ENCODE measurements at regions not wholly inside any gene's neighbourhood (a gene's known extent, or its start where the extent isn't known, plus 50 kb on each side); places are given as distances from the start of the nearest gene placed in this dataset.

DNA sequence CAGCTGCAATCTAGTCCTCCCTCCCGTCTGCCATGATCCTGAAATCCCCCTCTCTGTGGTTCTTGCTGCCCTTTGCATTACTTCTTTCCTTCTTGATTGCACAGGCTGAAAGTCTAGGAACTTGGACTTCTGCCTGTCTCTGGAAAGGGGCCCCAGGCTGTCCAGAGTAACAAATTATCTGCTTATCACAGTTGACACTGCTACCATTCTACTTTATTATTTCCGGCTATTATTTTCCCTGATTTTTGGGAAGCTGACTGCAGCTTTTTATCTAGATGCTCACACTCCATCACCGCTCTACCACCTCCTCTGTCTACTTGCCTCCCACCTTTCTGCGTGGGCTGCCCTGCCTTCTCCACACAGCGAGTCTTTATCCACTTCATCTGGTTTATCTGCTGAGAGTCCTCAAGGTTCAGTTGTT, 202.1 kb upstream of the PLXNA2 start:
- Histone ChIP-seq H3K79me2 (ENCODE audit: insufficient read depth, low read depth, low read length) (no peaks in the 10 kb centered on the region), H3K4me3 (ENCODE audit: low read depth, low read length, poor library complexity, severe bottlenecking) (no peak overlapping the region), H4K20me1 (ENCODE audit: insufficient read depth, low read length) (no peaks in the 10 kb centered on the region), H3K9me2 (ENCODE audit: insufficient read depth, low read length) (no peaks in the 10 kb centered on the region), H3K4me2 (ENCODE audit: low read length) (no peak overlapping the region), H3K9me3 (ENCODE audit: low read length) (no peaks in the 10 kb centered on the region), H2AFZ (ENCODE audit: low read length) (no peak overlapping the region), H3K4me1 (ENCODE audit: insufficient read depth, low read length, poor library complexity, severe bottlenecking) (no peaks in the 10 kb centered on the region), H3K36me3 (ENCODE audit: insufficient read depth, low read length) (no peaks in the 10 kb centered on the region), H3K27ac (ENCODE audit: low read depth, low read length, poor library complexity, severe bottlenecking) (no peak overlapping the region)
- no TSS peak for BruUV-seq (replicated peaks)
- DNase-seq (ENCODE audit: low spot score): no peak
- intact Hi-C loops (cut with micrococcal nuclease; ENCODE audit: unreplicated experiment): no loop called here
- no peak for TF ChIP-seq EZH2phosphoT487 (IDR thresholded peaks at IDR 0.05; ENCODE audit: borderline replicate concordance, low read depth, low read length)
- TF ChIP-seq, protein P1, sequence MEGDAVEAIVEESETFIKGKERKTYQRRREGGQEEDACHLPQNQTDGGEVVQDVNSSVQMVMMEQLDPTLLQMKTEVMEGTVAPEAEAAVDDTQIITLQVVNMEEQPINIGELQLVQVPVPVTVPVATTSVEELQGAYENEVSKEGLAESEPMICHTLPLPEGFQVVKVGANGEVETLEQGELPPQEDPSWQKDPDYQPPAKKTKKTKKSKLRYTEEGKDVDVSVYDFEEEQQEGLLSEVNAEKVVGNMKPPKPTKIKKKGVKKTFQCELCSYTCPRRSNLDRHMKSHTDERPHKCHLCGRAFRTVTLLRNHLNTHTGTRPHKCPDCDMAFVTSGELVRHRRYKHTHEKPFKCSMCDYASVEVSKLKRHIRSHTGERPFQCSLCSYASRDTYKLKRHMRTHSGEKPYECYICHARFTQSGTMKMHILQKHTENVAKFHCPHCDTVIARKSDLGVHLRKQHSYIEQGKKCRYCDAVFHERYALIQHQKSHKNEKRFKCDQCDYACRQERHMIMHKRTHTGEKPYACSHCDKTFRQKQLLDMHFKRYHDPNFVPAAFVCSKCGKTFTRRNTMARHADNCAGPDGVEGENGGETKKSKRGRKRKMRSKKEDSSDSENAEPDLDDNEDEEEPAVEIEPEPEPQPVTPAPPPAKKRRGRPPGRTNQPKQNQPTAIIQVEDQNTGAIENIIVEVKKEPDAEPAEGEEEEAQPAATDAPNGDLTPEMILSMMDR (conservative IDR thresholded peaks at IDR 0.05; ENCODE audit: low read length): no peak
- CTCF ChIA-PET (ENCODE audit: unreplicated experiment): no interaction called here
- POLR2A ChIA-PET: no interaction called here

DNA sequence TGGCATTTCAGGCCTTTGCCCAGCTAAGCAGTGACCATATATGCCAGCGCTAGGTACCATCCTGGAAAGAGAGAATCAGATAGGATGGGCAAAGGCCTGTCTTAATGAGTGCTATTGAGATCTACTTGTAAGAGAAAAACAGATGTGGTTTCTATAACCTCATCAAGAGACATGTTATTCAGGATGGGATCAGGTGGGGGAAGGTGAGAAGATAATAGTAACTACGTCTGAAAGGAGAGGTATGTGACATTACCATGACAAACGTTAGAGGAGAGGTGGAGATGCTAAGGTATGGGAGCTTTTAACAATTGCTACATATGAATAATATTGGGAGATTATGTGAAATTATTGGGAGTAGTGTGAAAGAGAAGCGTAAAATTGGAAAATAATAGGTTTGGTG, 204.2 kb upstream of the PLXNA2 start:
- Histone ChIP-seq H2AFZ (ENCODE audit: low read length) (no peak overlapping the region), H3K9me3 (ENCODE audit: low read length) (no peaks in the 10 kb centered on the region), H4K20me1 (ENCODE audit: insufficient read depth, low read length) (no peaks in the 10 kb centered on the region), H3K9me2 (ENCODE audit: insufficient read depth, low read length) (no peaks in the 10 kb centered on the region), H3K79me2 (ENCODE audit: insufficient read depth, low read depth, low read length) (no peaks in the 10 kb centered on the region), H3K4me3 (ENCODE audit: low read depth, low read length, poor library complexity, severe bottlenecking) (no peak overlapping the region), H3K36me3 (ENCODE audit: insufficient read depth, low read length) (no peaks in the 10 kb centered on the region), H3K4me2 (ENCODE audit: low read length) (no peak overlapping the region), H3K27ac (ENCODE audit: low read depth, low read length, poor library complexity, severe bottlenecking) (no peak overlapping the region), H3K4me1 (ENCODE audit: insufficient read depth, low read length, poor library complexity, severe bottlenecking) (no peaks in the 10 kb centered on the region)
- intact Hi-C loops (cut with micrococcal nuclease; ENCODE audit: unreplicated experiment): no loop called here
- POLR2A ChIA-PET: no interaction called here
- TF ChIP-seq, protein P1 (conservative IDR thresholded peaks at IDR 0.05; ENCODE audit: low read length): no peak
- no peak for TF ChIP-seq EZH2phosphoT487 (IDR thresholded peaks at IDR 0.05; ENCODE audit: borderline replicate concordance, low read depth, low read length)
- CTCF ChIA-PET (ENCODE audit: unreplicated experiment): no interaction called here
- no peak for DNase-seq (ENCODE audit: low spot score)
- no TSS peak for BruUV-seq (replicated peaks)

GRCh38 chr1:208449951-208450350, 205.8 kb upstream of the PLXNA2 start:
- Histone ChIP-seq H4K20me1 (ENCODE audit: insufficient read depth, low read length) (no peaks in the 10 kb centered on the region), H3K36me3 (ENCODE audit: insufficient read depth, low read length) (no peaks in the 10 kb centered on the region), H2AFZ (ENCODE audit: low read length) (no peak overlapping the region), H3K4me3 (ENCODE audit: low read depth, low read length, poor library complexity, severe bottlenecking) (no peak overlapping the region), H3K9me2 (ENCODE audit: insufficient read depth, low read length) (no peaks in the 10 kb centered on the region), H3K9me3 (ENCODE audit: low read length) (no peaks in the 10 kb centered on the region), H3K4me2 (ENCODE audit: low read length) (no peak overlapping the region), H3K79me2 (ENCODE audit: insufficient read depth, low read depth, low read length) (no peaks in the 10 kb centered on the region), H3K27ac (ENCODE audit: low read depth, low read length, poor library complexity, severe bottlenecking) (no peak overlapping the region), H3K4me1 (ENCODE audit: insufficient read depth, low read length, poor library complexity, severe bottlenecking) (no peaks in the 10 kb centered on the region)
- intact Hi-C loops (cut with micrococcal nuclease; ENCODE audit: unreplicated experiment): no loop called here
- ChIA-PET POLR2A (no interaction called here), CTCF (ENCODE audit: unreplicated experiment) (no interaction called here)
- DNase-seq (ENCODE audit: low spot score): no peak
- TF ChIP-seq EZH2phosphoT487 (IDR thresholded peaks at IDR 0.05; ENCODE audit: borderline replicate concordance, low read depth, low read length): no peak
- TF ChIP-seq, protein P1 (conservative IDR thresholded peaks at IDR 0.05; ENCODE audit: low read length): no peak
- no TSS peak for BruUV-seq (replicated peaks)
